C1 segment of cervical spinal cord (tissue), 14 donors: ENCODE measurements at regions not wholly inside any gene's neighbourhood (a gene's known extent, or its start where the extent isn't known, plus 50 kb on each side); places are given as distances from the start of the nearest gene placed in this dataset.

Experiments used
- DNase-seq, 14 donors: peaks; one replicate each; lab custom pipeline; 2025; lab: John Stamatoyannopoulos, UW

- no peak for DNase-seq
Observed at GRCh38 chr9:108193026-108193710, 662.6 kb downstream of the ACTL7B start.

DNA sequence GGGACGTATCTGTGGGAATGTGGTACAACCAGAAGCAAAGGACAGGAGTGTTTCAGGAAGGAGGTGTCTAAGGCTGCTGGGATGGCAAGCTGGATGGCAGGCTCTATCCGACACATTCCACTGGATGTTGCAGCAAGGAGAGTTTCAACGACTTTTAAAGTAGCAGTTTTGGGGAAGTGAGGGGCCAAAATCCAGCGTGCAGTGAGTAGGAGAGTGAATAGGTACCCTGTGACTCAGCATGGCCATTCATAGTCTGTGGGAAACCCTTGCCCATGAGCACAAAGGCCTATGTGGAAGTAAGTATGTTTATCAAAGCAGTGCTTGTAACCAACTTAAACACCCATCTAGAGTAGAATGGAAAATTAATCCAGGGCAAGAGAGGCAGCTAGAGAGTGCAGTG is 664.7 kb downstream of the ACTL7B start:
- DNase-seq: no peak

DNA sequence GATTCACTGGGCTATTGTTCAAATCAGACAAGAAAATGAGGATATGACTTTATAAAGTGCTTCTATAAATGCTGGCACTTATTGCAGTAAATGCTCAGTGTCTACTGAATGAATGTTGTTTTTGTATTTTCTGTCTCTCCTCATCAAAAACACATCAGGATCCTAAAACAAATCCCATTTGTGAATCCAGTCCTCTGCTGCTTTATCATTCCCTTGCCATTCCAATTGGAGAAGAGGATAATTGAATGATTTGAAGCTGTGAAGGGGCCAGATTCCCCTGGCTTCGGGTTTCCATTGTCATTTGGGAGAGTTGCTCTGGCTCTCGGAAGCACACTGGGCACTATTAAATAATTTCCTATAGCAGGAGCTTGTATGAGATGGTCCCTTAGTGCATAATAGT is 666.8 kb downstream of the ACTL7B start:
- DNase-seq: no peak

DNA sequence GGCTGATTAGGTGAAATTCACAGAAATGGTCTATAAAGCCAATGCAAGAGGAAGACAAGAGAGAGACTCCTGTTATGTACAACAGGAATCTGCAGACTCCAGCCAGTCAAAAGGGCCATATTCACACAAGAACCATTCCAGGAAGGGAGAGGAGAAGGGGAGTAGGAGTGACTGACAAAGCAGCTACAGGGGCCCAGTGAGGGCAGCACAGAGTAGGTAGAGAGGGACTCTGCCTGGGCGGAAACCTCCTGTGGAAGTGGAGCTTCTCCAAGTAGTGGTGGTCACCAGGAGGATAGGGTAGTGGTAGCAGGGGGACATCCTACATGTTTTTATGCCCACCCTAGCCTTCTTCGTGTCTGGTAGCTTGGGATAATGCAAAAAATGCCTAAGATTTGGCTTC is 667.3 kb downstream of the ACTL7B start:
- DNase-seq: no peak

- peak in 5 of 14 donors; percentile 5 to 56 (median 9) for DNase-seq
Observed at GRCh38 chr9:108186642-108187395, 669.0 kb downstream of the ACTL7B start.

GRCh38 chr9:108185613-108186012 is 670.2 kb downstream of the ACTL7B start:
- DNase-seq: no peak

- no peak for DNase-seq
Observed at GRCh38 chr9:108184941-108185340, 670.8 kb downstream of the ACTL7B start.

- DNase-seq: no peak
Observed at GRCh38 chr9:108184009-108184408, 671.8 kb downstream of the ACTL7B start.

GRCh38 chr9:108182950-108183381 is 672.8 kb downstream of the ACTL7B start:
- no peak for DNase-seq

DNA sequence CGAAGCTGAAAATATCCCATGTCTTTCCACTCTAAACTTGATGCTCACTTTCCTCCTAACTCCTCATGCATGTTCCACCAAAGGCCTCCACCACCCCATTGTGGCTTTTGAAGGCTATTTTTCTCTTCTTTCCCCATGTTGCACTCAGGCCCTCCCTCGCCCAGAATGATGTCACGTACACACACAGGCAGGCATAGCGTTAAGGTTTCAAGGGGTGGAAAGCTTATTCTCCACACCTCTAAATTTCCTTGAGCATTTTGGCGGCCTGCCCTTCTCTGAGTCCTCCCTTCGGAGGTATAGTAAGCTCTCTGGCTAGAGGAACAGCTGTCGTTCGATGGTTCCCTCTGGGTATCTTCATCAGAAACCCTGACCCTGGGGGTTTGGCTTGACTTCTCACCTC is 673.5 kb downstream of the ACTL7B start:
- no peak for DNase-seq

GRCh38 chr9:108181441-108181840 is 674.3 kb downstream of the ACTL7B start:
- no peak for DNase-seq

GRCh38 chr9:108180541-108180940 is 675.2 kb downstream of the ACTL7B start:
- no peak for DNase-seq

DNA sequence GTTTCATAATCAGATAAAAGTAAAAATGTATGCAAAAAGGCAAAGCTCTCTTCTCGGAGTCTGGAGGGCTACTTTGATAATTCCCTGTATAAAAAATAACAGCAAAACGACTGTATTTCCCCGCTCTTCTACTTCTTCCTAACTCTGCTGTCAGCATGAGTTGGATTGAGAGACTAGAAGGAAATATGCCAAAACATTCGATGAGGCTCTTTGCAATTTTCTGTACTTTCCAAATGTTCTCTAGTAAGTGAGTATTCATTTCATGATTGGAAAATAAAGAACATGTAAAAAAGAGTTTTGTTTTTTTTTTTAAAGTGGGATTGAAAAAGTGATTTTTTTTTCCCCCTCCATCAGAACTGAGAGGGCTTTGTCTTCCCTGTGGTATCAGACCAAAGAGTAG is 677.5 kb downstream of the ACTL7B start:
- no peak for DNase-seq

GRCh38 chr9:108168236-108168850 is 678.8 kb upstream of the KLF4 start:
- no peak for DNase-seq

GRCh38 chr9:108167136-108167900 is 677.7 kb upstream of the KLF4 start:
- no peak for DNase-seq

GRCh38 chr9:108166519-108166918 is 677.0 kb upstream of the KLF4 start:
- no peak for DNase-seq

GRCh38 chr9:108163321-108164005 is 673.9 kb upstream of the KLF4 start:
- no peak for DNase-seq

GRCh38 chr9:108162664-108163063 is 673.1 kb upstream of the KLF4 start:
- DNase-seq: no peak

- no peak for DNase-seq
Observed at GRCh38 chr9:108161503-108161902, 671.9 kb upstream of the KLF4 start.

DNA sequence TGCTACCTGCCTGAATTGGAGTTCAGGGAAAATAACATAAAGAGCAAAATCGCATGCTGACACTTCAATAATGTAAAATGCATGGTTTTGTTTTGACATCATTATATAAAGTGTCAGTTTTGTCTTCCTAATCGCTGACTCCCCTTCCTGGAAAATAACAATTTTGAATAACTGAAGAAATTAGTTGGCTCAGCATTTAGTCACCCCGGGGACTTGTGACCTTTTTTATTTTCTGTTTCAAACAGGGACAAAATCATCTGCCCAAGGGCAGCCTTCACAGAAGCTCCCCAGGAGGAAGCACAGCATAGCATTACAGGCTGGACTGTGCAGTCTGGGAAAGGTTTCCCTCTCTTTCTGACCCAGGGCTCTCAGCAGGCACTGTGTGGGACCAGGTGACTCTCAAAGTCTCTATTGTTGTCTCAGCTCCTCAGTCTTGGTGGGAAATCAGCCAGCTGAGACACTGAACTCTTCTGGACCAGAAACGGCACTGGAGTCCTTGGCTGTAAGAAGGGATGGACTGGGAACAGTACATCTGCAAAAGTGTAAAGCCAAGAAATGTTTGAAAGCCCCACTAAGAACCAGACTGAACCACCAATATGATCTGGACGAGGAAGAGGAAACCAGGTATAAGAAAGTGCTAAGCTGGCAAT is 671.3 kb upstream of the KLF4 start:
- no peak for DNase-seq

- no peak for DNase-seq
Observed at GRCh38 chr9:108160039-108160438, 670.5 kb upstream of the KLF4 start.
